CD4-positive, alpha-beta T cell (primary cell): ENCODE measurements at regions not wholly inside any gene's neighbourhood (a gene's known extent, or its start where the extent isn't known, plus 50 kb on each side); places are given as distances from the start of the nearest gene placed in this dataset.

Experiments
- ATAC-seq: fragments of 200-7000 bp; cut with Tn5 transposase; one replicate; pipeline ENCODE4 v1.10.0; 2022; ENCODE audit warnings: mild to moderate bottlenecking; ENCODE audit not compliant: poor library complexity
- CTCF ChIA-PET: fragments of 350-600 bp; sonication (Branson Sonifier 250); formaldehyde crosslinking; loops from one replicate; lab custom pipeline; 2021; ENCODE audit warnings: antibody characterized with exemption, inconsistent platforms; lab: Charles Lee
- POLR2A ChIA-PET: fragments of 350-600 bp; sonication (Branson Sonifier 250); formaldehyde crosslinking; loops from one replicate; lab custom pipeline; 2021; ENCODE audit warnings: antibody characterized with exemption, inconsistent platforms; lab: Charles Lee
- DNase-seq, 14 experiments: peaks; one replicate each; pipeline ENCODE4 v3.0.0-alpha.2; 2013 to 2020; ENCODE audit warnings: mixed read lengths in 2 of 14
- H3K27ac ChIP-seq, 2 donors: one replicate each; pipeline versions ENCODE4 v1.5.1 to v1.7.0; 2013; ENCODE audit warnings: low read length in 2 of 2, low read depth in 1 of 2, mild to moderate bottlenecking in 1 of 2
- H3K27me3 ChIP-seq, 2 experiments: 1 replicate in 1 of 2; 2 replicates in 1 of 2; pipeline versions ENCODE4 v1.6.1 to v1.7.0; 2013; ENCODE audit warnings: low read length in 2 of 2, control low read depth in 1 of 2, mild to moderate bottlenecking in 1 of 2, moderate library complexity in 1 of 2; ENCODE audit not compliant: insufficient read depth in 2 of 2, control insufficient read depth in 1 of 2
- H3K36me3 ChIP-seq: one replicate; pipeline ENCODE4 v1.6.1; 2013; ENCODE audit warnings: low read length, control low read depth; ENCODE audit not compliant: insufficient read depth
- H3K4me1 ChIP-seq: one replicate; pipeline ENCODE4 v1.6.1; 2013; ENCODE audit warnings: low read length, control low read depth; ENCODE audit not compliant: insufficient read depth
- H3K4me3 ChIP-seq: one replicate; pipeline ENCODE4 v1.5.1; 2013; ENCODE audit warnings: mild to moderate bottlenecking, low read length, moderate library complexity
- H3K9me3 ChIP-seq, 2 experiments: 1 replicate in 1 of 2; 2 replicates in 1 of 2; pipeline versions ENCODE4 v1.6.1 to v1.7.0; 2013; ENCODE audit warnings: low read length in 2 of 2, mild to moderate bottlenecking in 2 of 2, control low read depth in 1 of 2, moderate library complexity in 1 of 2; ENCODE audit not compliant: control insufficient read depth in 1 of 2, insufficient read depth in 1 of 2
- H3K27ac Mint-ChIP-seq: one replicate; pipeline ENCODE4 v1.8.0; 2020; ENCODE audit warnings: mixed read lengths
- H3K27me3 Mint-ChIP-seq: one replicate; pipeline ENCODE4 v1.8.0; 2021; ENCODE audit warnings: mixed read lengths
- H3K36me3 Mint-ChIP-seq: one replicate; pipeline ENCODE4 v1.8.0; 2021; ENCODE audit warnings: low read depth, mixed read lengths
- H3K4me1 Mint-ChIP-seq: one replicate; pipeline ENCODE4 v1.8.0; 2021; ENCODE audit warnings: low read depth, mixed read lengths
- H3K4me3 Mint-ChIP-seq: one replicate; pipeline ENCODE4 v1.8.0; 2020; ENCODE audit warnings: mild to moderate bottlenecking, mixed read lengths
- H3K9me3 Mint-ChIP-seq: one replicate; pipeline ENCODE4 v1.8.0; 2020; ENCODE audit warnings: mixed read lengths
- intact Hi-C, 2 experiments: fragments of 100-400 bp; cut with DNase I in 1 of 2; cut with micrococcal nuclease in 1 of 2; formaldehyde crosslinking; loops; one replicate each; pipeline versions ENCODE4 v1.15.1 to v1.9.0; 2023 to 2025; cut with DNase I, micrococcal nuclease
- TF ChIP-seq, protein P1 (sequence below): fragments of 200-600 bp; IDR thresholded peaks from one replicate; pipeline ENCODE4 v1.8.0; 2022; ENCODE audit warnings: antibody characterized with exemption, mild to moderate bottlenecking

DNA sequence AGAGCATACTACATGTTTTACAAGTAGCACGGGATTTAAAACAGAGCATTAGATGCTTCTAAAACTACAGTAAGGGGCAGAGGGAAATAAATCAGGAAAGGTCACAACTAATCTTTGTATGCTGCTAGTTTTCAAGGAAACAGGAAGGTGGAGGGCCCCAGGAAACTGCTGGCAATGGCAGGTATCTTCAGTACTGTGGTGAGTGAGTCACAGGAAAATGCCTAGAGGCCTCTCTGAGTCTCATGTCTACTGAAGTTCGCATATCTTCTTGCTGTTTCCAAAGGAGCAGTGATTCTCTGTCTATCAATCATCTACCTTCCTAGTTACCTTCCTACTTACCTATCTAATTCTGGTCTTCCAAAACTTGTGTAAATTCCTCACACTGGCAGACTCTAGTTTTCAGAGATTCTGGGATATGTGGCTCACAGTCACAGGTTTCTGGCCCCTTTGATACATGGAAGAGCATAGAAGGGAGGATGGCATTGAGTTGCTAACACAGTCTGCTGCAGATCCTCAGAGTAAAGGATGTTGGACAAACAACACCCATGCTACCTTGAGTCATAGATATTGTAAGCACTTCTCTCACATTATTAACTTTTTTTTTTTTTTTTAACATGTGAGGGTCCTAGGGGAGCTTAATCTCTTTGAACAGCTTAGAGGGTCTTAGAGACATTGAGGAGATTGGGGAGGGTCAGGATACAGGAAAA is 58.8 kb upstream of the SYN3 start:
- H3K27ac ChIP-seq = no peak overlapping the region
- Mint-ChIP-seq H3K9me3 (no peaks in the 10 kb centered on the region), H3K27me3 (no peaks in the 10 kb centered on the region), H3K27ac (no peak overlapping the region), H3K4me3 (no peak overlapping the region), H3K36me3 (no peaks in the 10 kb centered on the region), H3K4me1 (no peaks in the 10 kb centered on the region)
- TF ChIP-seq, protein P1, sequence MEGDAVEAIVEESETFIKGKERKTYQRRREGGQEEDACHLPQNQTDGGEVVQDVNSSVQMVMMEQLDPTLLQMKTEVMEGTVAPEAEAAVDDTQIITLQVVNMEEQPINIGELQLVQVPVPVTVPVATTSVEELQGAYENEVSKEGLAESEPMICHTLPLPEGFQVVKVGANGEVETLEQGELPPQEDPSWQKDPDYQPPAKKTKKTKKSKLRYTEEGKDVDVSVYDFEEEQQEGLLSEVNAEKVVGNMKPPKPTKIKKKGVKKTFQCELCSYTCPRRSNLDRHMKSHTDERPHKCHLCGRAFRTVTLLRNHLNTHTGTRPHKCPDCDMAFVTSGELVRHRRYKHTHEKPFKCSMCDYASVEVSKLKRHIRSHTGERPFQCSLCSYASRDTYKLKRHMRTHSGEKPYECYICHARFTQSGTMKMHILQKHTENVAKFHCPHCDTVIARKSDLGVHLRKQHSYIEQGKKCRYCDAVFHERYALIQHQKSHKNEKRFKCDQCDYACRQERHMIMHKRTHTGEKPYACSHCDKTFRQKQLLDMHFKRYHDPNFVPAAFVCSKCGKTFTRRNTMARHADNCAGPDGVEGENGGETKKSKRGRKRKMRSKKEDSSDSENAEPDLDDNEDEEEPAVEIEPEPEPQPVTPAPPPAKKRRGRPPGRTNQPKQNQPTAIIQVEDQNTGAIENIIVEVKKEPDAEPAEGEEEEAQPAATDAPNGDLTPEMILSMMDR = no peak
- ATAC-seq (no peak), DNase-seq (no peak)
- no peaks in the 10 kb centered on the region for H3K27me3 ChIP-seq
- CTCF ChIA-PET = no interaction called here
- no peaks in the 10 kb centered on the region for H3K9me3 ChIP-seq
- POLR2A ChIA-PET = no interaction called here
- H3K4me1 ChIP-seq = no peaks in the 10 kb centered on the region
- H3K4me3 ChIP-seq = no peak overlapping the region
- intact Hi-C loops = no loop called here
- no peaks in the 10 kb centered on the region for H3K36me3 ChIP-seq

DNA sequence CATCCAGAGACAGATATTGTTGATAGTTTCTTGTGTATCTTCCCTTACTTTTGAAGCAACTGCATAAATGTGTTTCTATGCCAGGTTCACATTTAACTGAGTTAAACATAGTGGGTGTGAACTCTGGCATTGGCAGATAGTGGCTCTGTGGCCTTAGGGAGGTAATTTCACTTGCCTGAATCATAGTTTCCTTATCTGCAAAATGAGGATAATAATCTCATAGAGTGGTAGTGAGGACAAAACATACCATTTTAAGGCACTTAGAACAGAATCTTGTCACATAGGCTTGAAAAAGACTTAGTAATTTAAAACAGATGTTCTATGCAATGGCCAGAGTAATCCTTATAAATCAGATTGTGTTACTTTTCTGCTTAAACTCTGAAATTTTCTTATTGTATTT is 56.4 kb upstream of the SYN3 start:
- Mint-ChIP-seq H3K4me1 (no peaks in the 10 kb centered on the region), H3K4me3 (no peak overlapping the region), H3K9me3 (no peaks in the 10 kb centered on the region), H3K36me3 (no peaks in the 10 kb centered on the region), H3K27me3 (no peaks in the 10 kb centered on the region), H3K27ac (no peak overlapping the region)
- ATAC-seq = no peak
- H3K4me3 ChIP-seq = no peak overlapping the region
- ChIA-PET CTCF (no interaction called here), POLR2A (no interaction called here)
- H3K4me1 ChIP-seq = no peaks in the 10 kb centered on the region
- TF ChIP-seq, protein P1 = no peak
- H3K9me3 ChIP-seq = no peaks in the 10 kb centered on the region
- no peaks in the 10 kb centered on the region for H3K36me3 ChIP-seq
- no peak overlapping the region for H3K27ac ChIP-seq
- intact Hi-C loops = no loop called here
- DNase-seq = no peak
- H3K27me3 ChIP-seq = no peaks in the 10 kb centered on the region

DNA sequence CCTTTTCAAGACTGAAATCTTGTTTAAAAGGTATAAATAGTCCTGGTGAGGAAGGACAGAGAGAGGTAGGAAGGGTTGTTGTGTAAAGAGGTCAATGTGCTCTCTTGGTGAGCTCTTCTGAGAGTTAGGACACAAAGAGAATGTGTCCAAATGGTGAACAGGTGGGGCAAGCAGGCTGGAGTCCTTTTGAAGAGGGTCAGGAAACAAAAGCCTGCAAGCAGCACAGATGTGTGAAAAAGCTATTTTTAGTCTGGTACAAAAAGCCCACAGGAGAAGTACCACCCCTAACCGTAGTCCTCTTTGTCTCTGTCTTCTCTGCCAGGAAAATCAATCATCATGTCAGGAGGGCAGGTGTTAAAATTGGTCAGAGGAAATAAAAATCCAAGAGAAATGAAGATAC is 54.4 kb upstream of the SYN3 start:
- POLR2A ChIA-PET = no interaction called here
- no peaks in the 10 kb centered on the region for H3K36me3 ChIP-seq
- CTCF ChIA-PET = no interaction called here
- H3K27me3 ChIP-seq = no peaks in the 10 kb centered on the region
- H3K4me1 ChIP-seq = no peaks in the 10 kb centered on the region
- no peak overlapping the region for H3K4me3 Mint-ChIP-seq
- DNase-seq (no peak), ATAC-seq (no peak)
- H3K27me3 Mint-ChIP-seq = no peaks in the 10 kb centered on the region
- H3K4me1 Mint-ChIP-seq = no peaks in the 10 kb centered on the region
- H3K9me3 ChIP-seq = no peaks in the 10 kb centered on the region
- intact Hi-C loops = no loop called here
- no peaks in the 10 kb centered on the region for H3K9me3 Mint-ChIP-seq
- no peak overlapping the region for H3K27ac Mint-ChIP-seq
- no peak overlapping the region for H3K27ac ChIP-seq
- no peaks in the 10 kb centered on the region for H3K36me3 Mint-ChIP-seq
- no peak overlapping the region for H3K4me3 ChIP-seq
- TF ChIP-seq, protein P1 = no peak
